Stimulated activated CD4-positive, alpha-beta T cell treated with anti-CD3 and anti-CD28 coated beads, Interleukin-12 subunit alpha, Interleukin-12 subunit beta, amount 100 ng/mL, for 24 hours (primary cell): ENCODE measurements at regions not wholly inside any gene's neighbourhood (a gene's known extent, or its start where the extent isn't known, plus 50 kb on each side); places are given as distances from the start of the nearest gene placed in this dataset.

Source experiments
- DNase-seq, 2 experiments: peaks; one replicate each; pipeline ENCODE4 v3.0.0-alpha.2; 2020; ENCODE audit warnings: low read depth in 2 of 2

DNA sequence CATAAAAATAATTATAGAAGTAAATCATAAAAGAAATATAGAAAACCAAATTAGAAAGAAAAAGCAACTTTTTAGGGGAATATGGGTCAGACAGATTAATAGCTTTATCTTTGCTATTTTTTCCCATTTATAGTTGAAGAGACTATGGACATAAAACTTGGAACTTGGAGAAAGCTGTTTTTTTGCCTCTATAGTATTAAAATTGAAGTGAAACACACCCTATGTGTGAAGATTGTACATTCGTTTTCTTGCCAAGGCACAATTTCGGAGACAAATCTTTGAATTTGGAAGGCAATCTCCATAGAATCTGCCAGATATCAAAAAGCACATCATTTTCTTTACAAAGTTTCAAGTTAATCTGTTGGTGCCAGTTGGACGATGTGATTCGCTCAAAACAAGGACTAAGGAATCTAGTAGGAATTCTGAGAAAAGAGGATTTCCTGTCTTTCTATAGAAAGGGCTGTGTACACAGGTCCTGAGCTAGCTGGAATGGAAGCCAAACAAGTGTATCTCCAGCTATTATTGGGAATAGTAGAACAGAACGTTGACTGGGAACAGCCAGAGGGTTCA, 156.3 kb downstream of the SLC7A11 start:
- DNase-seq = no peak

DNA sequence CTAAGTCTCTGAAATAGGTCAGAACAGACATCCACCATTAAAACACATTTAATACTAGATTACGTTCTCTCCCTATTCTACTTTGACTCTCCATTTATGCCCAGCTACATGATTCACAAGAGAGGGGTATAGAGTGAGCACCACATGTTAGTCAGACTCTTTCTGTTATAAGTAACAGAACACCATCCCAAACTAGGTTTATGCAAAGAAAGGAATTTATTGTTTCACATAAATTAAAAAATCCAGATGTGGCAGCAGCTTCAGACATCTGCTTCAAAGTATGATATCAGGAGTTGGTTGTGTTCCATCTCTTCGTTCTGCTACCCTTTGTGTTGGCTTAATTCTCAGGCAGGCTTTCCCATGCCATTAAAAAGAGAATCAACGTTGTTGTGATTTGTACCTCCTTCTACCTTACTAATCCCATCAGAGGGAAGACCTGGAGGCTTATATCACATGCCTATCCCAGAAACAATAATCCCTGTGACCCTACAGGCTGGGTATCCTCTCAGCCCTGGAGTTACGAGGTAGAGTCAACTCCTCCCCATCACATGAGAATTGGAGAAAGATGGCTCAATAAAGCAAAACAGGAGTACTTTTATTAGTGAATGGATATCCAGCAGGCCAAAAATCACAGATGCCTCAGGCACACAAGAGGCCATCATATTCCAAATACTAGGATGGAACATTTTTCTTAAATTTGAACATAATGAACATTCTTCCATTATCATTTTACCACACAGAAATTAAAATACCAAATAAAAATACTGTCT, 163.2 kb downstream of the SLC7A11 start:
- DNase-seq = no peak

DNA sequence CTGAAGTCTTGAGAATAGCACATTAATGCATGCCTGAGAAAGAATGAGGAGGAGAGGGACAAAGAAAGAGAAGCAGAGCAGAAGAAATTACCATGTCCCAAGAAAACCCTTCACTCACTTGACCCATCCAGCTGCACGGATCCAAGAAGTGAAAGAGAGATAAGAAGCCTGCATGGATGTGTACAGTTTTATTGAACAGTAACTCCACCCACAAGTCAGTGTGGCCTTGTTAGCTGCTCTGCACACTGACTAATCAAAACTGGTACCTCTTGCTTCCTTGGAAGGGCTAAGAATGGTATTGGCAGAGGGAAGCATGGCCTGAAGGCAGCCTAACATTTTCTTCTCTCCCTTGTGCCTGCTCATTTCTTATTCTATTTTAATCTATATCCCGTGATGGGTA, 163.9 kb downstream of the SLC7A11 start:
- DNase-seq = no peak

DNA sequence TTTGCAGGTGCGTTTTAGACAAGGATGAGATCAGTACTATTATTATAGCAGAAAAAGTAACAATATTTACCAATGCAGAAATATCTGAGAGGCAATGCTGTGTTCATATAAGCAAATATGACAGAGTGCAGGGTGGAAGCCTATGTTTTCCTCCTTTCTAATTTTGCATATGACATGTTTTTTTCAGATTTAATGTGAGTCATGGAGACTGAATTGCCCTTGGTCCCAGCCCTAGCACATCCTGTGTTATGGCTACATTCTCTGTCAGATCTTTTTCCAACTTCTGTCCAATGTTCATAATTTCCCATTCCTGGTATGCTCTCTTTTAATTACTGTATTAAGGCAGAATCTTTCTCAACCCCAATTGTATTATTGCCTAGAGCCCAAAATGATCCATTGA, 165.6 kb downstream of the SLC7A11 start:
- no peak for DNase-seq

DNA sequence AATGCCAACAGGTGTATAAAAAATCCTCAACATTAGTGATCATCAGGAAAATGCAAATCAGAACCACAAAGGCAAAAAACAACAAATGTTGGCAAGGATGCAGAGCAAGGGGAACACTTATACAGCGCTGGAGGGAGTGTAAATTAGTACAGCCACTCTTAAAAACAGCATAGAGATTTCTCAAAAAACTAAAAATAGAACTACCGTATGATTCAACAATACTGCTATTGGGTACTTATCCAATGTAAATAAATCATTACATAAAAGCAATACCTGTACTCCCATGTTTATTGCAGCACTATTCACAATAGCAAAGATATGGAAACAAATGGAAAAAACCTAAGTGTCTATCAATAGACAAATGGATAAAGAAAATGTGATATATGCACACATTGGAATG, 171.3 kb downstream of the SLC7A11 start:
- DNase-seq = no peak

DNA sequence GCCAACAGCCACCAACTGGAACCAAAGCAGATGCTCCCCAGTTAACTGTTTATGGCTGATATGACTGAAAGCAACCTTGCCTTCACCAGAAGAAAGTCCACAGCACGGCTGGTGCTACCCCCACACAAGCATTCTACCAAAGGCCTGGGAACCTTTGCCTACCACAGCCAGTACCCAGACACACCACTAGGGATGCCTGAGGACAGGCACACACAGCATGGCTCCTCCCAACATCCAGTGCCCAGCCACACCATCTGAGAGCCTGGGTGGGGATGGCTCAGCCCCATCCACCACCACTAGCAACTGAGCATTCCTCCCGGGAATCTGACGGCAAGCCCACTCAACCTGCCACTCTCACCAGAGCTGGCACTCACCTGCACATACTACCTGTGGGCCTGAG, 178.6 kb downstream of the SLC7A11 start:
- DNase-seq = no peak

DNA sequence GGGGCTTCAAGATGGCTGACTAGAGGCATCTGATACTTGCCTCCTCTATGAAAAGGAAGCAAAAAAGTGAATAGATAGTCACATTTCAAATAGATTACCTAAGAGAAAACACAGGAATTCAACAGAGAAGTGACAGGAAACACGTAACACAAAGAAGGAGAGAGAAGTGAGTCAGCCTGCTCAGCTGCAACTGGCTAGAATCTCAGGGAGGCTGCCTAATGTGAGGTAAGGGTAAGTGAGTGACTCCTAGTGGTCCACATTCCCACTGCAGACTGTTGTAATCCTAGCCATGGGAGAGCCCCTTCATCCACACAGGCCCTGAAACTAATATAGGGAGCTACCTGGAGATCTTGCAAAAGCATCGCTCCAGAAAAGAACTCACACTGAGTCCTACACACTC, 179.2 kb downstream of the SLC7A11 start:
- no peak for DNase-seq

DNA sequence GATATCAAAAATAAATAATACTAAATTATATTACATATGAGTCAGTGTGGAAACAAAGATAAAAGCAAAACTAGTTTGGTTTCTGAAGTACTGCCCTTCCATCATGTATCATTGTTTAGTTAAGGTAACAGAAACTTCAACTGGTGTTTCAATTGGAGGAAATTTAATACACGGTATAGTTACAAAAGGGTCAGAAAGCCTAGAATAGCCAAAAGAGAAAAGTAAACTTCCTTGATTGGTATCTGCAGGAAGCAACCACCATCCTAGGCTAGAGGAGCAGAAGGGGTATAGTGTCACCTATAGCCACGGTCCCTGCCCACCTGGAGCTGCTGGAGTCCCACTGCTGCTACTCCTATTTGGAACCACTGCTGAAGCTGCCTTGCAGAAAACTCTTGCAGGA, 185.6 kb downstream of the SLC7A11 start:
- DNase-seq = no peak

DNA sequence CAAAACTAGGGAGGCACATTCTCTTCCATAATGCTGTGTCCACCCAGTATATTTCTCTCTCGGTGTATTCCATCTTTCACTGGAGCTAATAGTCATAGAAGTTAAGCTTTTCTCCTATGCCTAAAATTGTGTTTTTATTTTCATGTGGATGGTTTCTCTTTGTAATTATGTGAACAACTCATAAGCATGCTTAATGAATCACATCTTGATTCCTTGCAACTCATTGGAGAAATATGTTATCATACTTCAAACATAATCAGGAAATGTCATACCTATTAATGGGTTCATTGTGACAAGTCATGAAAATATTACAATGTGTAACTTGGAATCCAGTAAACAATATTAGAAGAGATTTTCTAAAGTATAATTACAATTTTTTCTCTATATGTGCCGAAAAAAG, 186.3 kb downstream of the SLC7A11 start:
- no peak for DNase-seq

DNA sequence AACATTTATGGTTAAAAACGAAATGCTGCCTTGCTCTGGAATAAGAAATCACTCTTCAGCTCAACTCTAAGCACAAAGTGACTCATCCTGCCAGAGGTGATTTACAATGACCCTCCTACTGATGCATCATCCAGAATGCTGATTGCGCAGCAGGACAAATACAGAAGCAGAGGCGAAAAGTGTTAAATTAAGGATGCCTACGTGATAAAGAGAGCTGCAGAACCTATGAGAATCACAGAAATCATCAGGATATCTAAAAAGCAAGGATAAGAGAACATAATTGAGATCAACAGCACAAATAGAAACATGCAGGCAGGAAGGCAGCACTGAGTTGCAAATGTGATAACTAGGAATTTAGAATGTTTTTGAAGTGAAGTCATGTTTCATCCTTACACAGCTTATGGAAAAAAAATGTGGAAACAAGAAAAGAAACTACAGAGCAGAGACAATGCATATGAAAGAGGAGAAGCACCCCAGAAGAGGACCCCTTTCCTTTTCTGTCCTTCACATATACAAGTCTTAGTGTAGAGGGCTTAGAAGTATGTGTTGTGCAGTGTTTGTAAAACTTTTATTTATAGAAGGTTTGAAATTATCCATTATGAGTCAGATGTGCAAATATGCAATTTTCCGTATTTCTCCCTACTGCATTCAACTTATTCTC, 188.4 kb downstream of the SLC7A11 start:
- no peak for DNase-seq

DNA sequence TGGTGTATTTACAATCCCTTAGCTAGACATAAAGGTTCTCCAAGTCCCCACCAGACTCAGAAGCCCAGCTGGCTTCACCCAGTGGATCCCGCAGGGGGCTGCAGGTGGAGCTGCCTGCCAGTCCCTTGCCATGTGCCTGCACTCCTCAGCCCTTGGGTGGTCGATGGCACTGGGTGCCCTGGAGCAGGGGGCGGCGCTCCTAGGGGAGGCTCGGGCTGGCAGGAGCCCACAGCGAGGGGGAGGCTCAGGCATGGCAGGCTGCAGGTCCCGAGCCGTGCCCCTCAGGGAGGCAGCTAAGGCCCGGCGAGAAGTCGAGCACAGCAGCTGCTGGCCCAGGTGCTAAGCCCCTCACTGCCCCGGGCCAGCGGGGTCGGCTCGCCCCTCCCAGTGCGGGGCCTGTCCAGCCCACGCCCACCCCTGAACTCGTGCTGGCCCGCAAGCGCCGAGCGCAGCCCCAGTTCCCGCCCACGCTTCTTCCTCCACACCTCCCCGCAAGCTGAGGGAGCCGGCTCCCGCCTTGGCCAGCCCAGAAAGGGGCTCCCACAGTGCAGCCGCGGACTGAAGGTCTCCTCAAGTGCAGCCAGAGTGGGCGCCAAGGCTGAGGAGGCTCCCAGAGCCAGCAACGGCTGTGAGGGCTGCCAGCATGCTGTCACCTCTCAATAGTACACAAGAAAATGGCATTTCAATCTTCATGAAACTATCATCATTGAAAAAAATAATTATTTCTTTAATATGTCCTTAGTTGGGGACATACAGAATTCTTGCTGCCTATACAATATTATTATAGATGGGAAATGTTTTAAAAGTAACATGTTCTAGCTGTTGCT, 189.1 kb downstream of the SLC7A11 start:
- DNase-seq = no peak

DNA sequence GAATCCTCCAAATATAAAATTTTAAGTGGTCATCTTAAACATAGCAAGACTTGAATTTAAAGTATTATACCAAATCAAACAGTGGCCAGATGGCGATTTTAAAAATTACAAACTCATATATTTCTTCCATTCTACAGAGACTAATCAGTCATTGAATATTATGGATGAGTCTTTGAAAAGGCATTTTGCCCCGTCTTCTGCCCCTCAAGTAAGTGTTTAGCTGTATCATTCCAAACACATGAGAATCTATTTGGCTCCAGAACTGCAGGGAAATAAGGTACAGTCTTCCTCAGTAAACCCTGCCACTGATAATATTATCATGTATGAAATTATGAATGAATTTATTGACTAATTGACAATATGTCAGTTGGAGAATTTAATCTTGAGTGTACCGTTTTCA, 191.0 kb downstream of the SLC7A11 start:
- no peak for DNase-seq

DNA sequence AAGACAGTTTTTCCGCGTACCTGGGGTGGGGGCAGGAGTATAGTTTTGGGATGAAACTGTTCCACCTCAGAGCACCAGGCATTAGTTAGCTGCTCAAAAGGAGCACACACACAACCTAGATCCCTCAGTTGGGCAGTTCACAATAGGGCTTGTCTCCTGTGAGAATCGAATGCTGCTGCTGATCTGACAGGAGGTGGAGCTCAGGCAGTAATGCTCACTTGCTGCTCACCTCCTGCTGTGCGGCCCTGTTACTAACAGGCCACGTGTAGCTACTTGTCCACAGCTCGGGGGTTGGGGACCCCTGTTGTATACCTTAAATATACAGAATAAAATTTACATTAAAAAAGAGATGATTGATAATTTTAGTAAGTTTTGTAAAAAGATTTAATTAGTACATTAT, 191.5 kb downstream of the SLC7A11 start:
- no peak for DNase-seq

DNA sequence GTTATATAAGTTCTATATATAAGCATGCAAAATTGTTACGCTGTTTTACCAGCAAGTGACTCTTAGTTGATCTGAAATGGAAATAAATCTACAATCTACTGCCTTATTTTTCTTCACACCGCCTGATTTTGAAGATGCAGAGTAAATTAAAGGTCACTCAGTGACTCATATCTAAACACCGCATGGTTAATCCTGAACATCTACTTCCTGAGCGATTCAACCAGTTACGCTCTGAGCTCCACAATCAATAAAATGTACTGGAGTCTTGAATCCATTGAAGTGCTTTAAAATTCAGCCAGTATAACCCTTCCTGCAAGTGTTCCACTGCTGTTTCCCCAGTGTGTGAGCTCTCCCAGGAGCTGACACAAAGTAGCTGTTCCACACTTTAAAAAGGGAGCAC, 192.8 kb downstream of the SLC7A11 start:
- DNase-seq = no peak

DNA sequence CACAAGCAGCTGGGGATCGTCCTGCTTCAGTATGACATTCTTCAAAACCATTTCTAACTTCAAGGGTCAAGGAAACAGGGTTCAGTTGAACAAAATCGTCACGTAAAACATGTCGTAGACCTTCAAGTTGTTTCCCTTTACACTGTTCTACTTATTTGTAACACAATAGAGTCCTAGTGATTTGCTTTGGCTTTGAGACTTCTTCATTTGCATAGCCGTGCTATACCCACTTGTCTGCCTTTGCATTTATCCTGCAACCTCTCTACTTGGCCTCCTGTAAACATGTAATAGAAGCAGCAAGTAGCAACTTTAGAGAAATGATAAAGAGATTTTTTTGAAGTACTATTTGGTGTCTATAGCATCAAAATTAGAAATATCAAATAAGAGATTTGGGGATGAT, 194.9 kb downstream of the SLC7A11 start:
- no peak for DNase-seq

DNA sequence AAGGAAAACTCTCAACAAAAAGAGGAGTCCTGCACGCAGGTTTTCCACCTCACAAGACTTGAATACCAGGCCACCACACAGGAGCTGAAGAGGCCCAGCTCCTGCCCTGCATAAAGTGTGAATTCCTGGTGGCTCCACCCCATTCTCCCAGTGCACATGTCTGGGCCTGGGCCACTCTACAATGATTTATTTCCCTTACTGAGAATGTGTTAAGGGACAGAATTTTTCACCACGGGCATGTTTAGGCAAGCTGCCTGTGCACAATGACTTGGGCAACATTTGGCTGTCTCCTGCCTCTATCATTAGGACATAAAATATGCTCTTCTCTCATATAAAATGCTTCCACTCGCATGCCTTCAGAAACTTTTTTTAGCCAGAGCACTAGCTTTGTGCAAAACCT, 197.1 kb downstream of the SLC7A11 start:
- DNase-seq = no peak

DNA sequence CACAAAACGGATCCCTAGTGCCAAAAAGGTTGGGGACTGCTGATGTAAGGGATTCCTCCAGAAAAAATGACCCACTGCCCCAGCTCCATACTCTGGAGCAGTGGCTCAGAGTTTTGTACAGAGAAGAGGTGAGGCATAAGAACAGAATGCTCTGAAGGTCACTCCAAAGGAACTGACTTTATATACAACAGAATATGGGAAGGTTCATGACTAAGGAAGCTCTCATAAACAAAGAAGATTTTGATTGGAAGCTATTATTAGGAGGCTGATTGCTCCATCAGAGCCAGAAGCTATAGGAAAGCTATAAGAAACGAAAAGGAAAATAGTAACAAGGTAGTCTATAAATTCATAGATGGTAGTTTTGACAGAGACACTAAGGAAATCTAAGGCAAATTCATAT, 203.1 kb downstream of the SLC7A11 start:
- no peak for DNase-seq

DNA sequence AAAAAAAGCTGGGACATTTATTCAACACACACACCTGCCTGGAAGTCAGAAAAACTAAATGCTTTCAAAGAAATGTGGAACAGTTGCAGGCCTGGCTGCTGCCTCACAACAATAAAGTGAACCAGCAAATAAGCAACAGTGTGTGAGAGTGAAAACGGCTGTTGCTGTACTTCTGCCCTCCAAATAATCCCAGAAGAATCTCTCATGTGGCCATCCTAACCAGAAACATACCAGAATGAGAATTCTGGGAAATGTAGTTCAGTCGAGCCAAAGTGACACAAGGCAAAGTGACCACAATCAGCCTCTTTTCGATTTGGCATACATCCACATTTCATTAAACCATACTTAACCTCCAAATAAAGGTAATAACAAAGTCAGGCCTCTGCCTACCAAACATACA, 204.5 kb downstream of the SLC7A11 start:
- no peak for DNase-seq

DNA sequence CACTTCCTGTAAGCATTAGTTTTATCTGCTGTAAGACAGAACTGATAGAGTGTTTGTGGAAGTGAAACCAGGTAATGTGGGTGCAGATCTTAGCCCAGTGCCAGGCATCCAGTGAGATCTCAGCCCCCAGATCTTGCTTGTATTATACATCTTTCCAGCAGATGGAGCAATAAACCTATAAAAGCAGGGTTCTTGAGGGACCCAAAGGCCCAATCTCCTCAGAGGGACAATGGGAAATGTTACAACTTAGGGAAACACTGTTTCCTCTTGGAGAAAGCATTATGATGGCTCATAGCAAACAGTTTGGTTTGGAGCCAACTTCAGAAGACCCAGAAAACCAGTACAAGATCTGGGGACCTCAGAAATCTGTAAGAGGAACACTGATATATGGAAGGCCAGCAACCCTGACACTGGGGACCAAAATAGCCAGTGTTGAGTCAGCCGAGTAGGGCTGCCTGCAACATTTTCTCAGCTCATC, 206.3 kb downstream of the SLC7A11 start:
- DNase-seq = no peak

DNA sequence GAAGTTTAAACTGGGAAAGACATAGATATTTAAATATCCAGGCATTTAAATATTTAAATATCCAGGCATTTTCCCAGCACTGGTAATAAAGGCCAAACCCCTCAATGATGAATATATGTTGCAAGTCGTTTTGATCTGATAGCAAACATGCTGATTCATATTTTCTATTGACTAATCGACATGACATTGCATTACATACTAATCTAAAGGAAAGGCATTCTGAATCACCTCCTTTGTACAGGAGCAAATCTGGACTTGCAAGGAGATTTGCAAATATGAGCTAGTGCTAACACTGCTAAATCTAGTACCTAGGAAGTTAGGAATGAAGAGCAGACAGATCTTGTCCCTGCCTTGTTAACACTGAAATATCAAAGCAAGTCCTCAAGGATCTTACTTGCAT, 207.3 kb downstream of the SLC7A11 start:
- DNase-seq = no peak

DNA sequence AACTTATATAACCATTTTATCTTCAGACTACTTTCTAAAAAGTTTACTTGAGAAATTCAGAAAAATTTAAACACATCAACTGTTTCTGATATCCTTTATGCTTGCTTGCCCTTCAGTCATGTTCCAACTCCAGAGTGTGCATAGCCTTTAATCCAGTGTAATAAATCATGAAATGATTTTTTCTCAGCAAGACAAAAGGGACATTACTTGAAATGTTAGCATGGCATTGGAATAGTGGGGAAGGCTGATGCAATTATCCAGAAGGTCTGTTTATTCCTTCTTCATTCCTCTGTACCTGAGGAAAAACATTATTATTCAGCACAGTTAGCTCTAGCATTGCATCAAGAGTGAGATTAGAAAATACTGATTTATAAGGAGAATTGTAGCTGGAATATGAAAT, 209.9 kb downstream of the SLC7A11 start:
- DNase-seq = no peak

DNA sequence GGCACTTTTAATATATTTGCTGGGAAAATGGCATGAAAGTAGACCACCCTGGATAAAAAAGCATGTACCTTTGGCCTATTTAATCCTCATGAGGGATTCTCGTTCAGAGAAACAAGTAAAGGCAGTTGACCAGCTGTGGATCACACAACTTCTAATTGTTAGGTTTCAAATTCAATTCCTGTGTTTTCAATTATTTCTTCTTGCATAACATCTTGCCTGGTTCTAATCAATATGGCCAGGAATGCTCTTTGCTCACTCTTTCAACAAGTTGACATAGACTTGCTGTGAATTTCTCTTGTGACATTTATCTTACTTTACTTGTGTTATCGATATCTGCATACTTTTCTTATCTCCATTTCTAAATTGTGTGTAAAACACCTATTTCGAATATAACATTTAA, 211.8 kb downstream of the SLC7A11 start:
- DNase-seq = no peak
